Naive thymus-derived CD4-positive, alpha-beta T cell (primary cell): ENCODE measurements at regions not wholly inside any gene's neighbourhood (a gene's known extent, or its start where the extent isn't known, plus 50 kb on each side); places are given as distances from the start of the nearest gene placed in this dataset.

Experiments used
- ATAC-seq: fragments of 150-1000 bp; cut with Tn5 transposase; 2 replicates; pipeline ENCODE4 v1.10.0; 2021; ENCODE audit warnings: mild to moderate bottlenecking, moderate library complexity
- CTCF ChIA-PET: fragments of 350-600 bp; sonication (Branson Sonifier 250); formaldehyde crosslinking; loops from one replicate; lab custom pipeline; 2021; ENCODE audit warnings: antibody characterized with exemption; lab: Charles Lee
- POLR2A ChIA-PET: fragments of 350-600 bp; sonication (Branson Sonifier 250); formaldehyde crosslinking; loops from one replicate; lab custom pipeline; 2021; ENCODE audit warnings: antibody characterized with exemption, inconsistent platforms; lab: Charles Lee
- DNase-seq, 9 donors: peaks; one replicate each; pipeline versions ENCODE4 v3.0.0 to v3.0.0-alpha.2; 2020 to 2022; ENCODE audit warnings: mixed read lengths in 1 of 9
- H3K27ac ChIP-seq: one replicate; pipeline ENCODE4 v1.7.0; 2013; ENCODE audit warnings: mild to moderate bottlenecking, low read depth, low read length, moderate library complexity
- H3K27me3 ChIP-seq, 2 donors: one replicate each; pipeline ENCODE4 v1.7.0; 2013; ENCODE audit warnings: low read length in 2 of 2, mild to moderate bottlenecking in 2 of 2, moderate library complexity in 2 of 2; ENCODE audit not compliant: control insufficient read depth in 2 of 2, insufficient read depth in 2 of 2
- H3K36me3 ChIP-seq, 3 experiments: 1 replicate in 2 of 3; 2 replicates in 1 of 3; pipeline ENCODE4 v1.7.0; 2013; ENCODE audit warnings: low read length in 3 of 3, mild to moderate bottlenecking in 3 of 3, moderate library complexity in 1 of 3; ENCODE audit not compliant: insufficient read depth in 3 of 3, control insufficient read depth in 2 of 3
- H3K4me1 ChIP-seq, 2 donors: one replicate each; pipeline ENCODE4 v1.7.0; 2013; ENCODE audit warnings: low read length in 2 of 2, mild to moderate bottlenecking in 2 of 2, moderate library complexity in 1 of 2; ENCODE audit not compliant: control insufficient read depth in 2 of 2, insufficient read depth in 2 of 2
- H3K4me3 ChIP-seq: 2 replicates; pipeline ENCODE4 v1.7.0; 2013; ENCODE audit warnings: mild to moderate bottlenecking, low read length
- H3K9me3 ChIP-seq, 3 experiments: 1 replicate in 2 of 3; 2 replicates in 1 of 3; pipeline ENCODE4 v1.7.0; 2013; ENCODE audit warnings: low read length in 3 of 3; ENCODE audit not compliant: control insufficient read depth in 2 of 3
- H3K27ac Mint-ChIP-seq, 9 donors: one replicate each; pipeline ENCODE4 v1.8.0; 2020 to 2022; ENCODE audit warnings: mixed read lengths in 9 of 9, mild to moderate bottlenecking in 8 of 9, moderate library complexity in 5 of 9, inconsistent platforms in 2 of 9
- H3K27me3 Mint-ChIP-seq, 5 donors: one replicate each; pipeline ENCODE4 v1.8.0; 2021 to 2022; ENCODE audit warnings: mixed read lengths in 5 of 5, mild to moderate bottlenecking in 1 of 5
- H3K36me3 Mint-ChIP-seq, 5 donors: one replicate each; pipeline ENCODE4 v1.8.0; 2020 to 2022; ENCODE audit warnings: mixed read lengths in 5 of 5, mild to moderate bottlenecking in 3 of 5, inconsistent platforms in 1 of 5
- H3K4me1 Mint-ChIP-seq, 7 donors: one replicate each; pipeline ENCODE4 v1.8.0; 2020 to 2022; ENCODE audit warnings: mixed read lengths in 7 of 7, mild to moderate bottlenecking in 3 of 7, inconsistent platforms in 1 of 7
- H3K4me3 Mint-ChIP-seq, 10 donors: one replicate each; pipeline ENCODE4 v1.8.0; 2020 to 2022; ENCODE audit warnings: mild to moderate bottlenecking in 10 of 10, mixed read lengths in 10 of 10, moderate library complexity in 6 of 10, inconsistent platforms in 2 of 10
- H3K9me3 Mint-ChIP-seq, 11 donors: one replicate each; pipeline ENCODE4 v1.8.0; 2020 to 2022; ENCODE audit warnings: mixed read lengths in 11 of 11, mild to moderate bottlenecking in 4 of 11, inconsistent platforms in 1 of 11, moderate library complexity in 1 of 11
- intact Hi-C, 2 donors: fragments of 100-400 bp; cut with micrococcal nuclease; formaldehyde crosslinking; loops; one replicate each; pipeline ENCODE4 v1.15.1; 2023

DNA sequence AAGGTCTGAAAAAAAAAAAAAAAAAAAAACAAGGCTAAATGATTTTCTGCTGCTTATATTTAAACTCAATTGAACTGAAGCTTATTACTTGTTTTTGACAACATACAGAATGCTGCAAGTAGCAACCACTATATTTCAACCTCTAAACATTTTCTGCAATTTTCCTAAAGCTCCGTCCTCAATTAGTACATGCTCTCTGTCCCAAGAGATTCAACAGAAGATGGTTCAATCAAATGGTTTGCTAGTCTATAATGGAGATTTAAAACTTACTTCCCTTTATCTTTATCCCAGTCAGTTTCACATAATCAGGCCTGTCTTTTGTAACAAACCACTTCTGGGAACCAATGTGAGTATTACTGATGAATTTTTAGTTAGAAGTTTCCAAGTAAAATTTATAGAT is 485.1 kb upstream of the CDH7 start:
- Histone ChIP-seq H3K36me3 (no peaks in the 10 kb centered on the region), H3K27me3 (no peaks in the 10 kb centered on the region), H3K27ac (no peak overlapping the region), H3K9me3 (no peaks in the 10 kb centered on the region), H3K4me3 (no peak overlapping the region), H3K4me1 (no peaks in the 10 kb centered on the region)
- H3K4me1 Mint-ChIP-seq, result no peaks in the 10 kb centered on the region
- no peak for ATAC-seq
- H3K27me3 Mint-ChIP-seq, result no peaks in the 10 kb centered on the region
- no peaks in the 10 kb centered on the region for H3K36me3 Mint-ChIP-seq
- intact Hi-C loops, result no loop called here
- no peak overlapping the region for H3K4me3 Mint-ChIP-seq
- peaks cover 0 to 34% (median 4%) of the 10 kb centered on the region in 11 donors for H3K9me3 Mint-ChIP-seq
- POLR2A ChIA-PET, result no interaction called here
- CTCF ChIA-PET, result no interaction called here
- no peak for DNase-seq
- no peak overlapping the region for H3K27ac Mint-ChIP-seq

DNA sequence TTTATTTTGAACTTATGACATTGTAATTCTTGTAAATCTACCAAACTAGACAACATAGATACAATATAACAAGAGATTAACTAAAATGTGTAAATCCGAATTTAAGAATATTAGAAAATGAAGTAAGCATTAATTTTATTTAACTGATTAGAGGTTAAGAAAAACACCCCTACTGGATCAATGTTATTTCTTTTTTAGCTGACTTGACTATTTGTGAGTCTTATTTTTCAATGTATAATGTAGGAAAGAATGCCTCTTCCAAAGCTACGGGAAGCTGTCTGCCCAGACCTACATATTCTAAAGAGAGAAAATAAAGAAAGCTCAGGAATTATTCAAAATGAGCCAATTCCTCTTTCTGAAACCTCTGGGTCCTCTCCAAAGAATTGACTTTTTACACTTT is 490.8 kb upstream of the CDH7 start:
- no peak overlapping the region for H3K27ac ChIP-seq
- ChIA-PET POLR2A (no interaction called here), CTCF (no interaction called here)
- no peak for DNase-seq
- H3K9me3 ChIP-seq, result no peaks in the 10 kb centered on the region
- Mint-ChIP-seq H3K4me1 (no peaks in the 10 kb centered on the region), H3K27ac (no peak overlapping the region), H3K27me3 (no peaks in the 10 kb centered on the region), H3K4me3 (no peak overlapping the region), H3K9me3 (peaks cover 0 to 26% (median 4%) of the 10 kb centered on the region in 11 donors), H3K36me3 (no peaks in the 10 kb centered on the region)
- no peaks in the 10 kb centered on the region for H3K36me3 ChIP-seq
- no peaks in the 10 kb centered on the region for H3K27me3 ChIP-seq
- H3K4me3 ChIP-seq, result no peak overlapping the region
- no peaks in the 10 kb centered on the region for H3K4me1 ChIP-seq
- intact Hi-C loops, result no loop called here
- no peak for ATAC-seq

DNA sequence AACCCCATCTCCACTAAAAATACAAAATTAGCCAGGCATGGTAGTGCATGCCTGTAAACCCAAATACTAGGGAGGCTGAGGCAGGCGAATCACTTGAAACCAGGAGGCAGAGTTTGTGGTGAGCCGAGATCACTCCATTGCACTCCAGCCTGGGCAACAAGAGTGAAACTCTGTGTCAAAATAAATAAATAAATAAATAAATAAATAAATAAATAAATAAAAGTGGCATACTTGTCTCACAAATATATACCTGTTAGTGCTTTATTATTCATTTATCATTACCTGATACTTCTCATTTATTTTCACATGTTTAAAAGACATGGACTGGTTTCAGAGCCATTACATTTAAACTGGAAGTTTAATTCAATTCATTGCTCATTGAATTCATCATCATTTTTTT is 491.4 kb upstream of the CDH7 start:
- no peak for ATAC-seq
- H3K36me3 ChIP-seq, result no peaks in the 10 kb centered on the region
- H3K4me3 Mint-ChIP-seq, result no peak overlapping the region
- H3K27ac Mint-ChIP-seq, result no peak overlapping the region
- POLR2A ChIA-PET, result no interaction called here
- no peaks in the 10 kb centered on the region for H3K4me1 Mint-ChIP-seq
- no peaks in the 10 kb centered on the region for H3K36me3 Mint-ChIP-seq
- no peak overlapping the region for H3K4me3 ChIP-seq
- no peaks in the 10 kb centered on the region for H3K27me3 Mint-ChIP-seq
- no peak for DNase-seq
- no peaks in the 10 kb centered on the region for H3K4me1 ChIP-seq
- no peaks in the 10 kb centered on the region for H3K9me3 ChIP-seq
- CTCF ChIA-PET, result no interaction called here
- peaks cover 0 to 23% (median 3%) of the 10 kb centered on the region in 11 donors for H3K9me3 Mint-ChIP-seq
- no peak overlapping the region for H3K27ac ChIP-seq
- H3K27me3 ChIP-seq, result no peaks in the 10 kb centered on the region
- intact Hi-C loops, result no loop called here

DNA sequence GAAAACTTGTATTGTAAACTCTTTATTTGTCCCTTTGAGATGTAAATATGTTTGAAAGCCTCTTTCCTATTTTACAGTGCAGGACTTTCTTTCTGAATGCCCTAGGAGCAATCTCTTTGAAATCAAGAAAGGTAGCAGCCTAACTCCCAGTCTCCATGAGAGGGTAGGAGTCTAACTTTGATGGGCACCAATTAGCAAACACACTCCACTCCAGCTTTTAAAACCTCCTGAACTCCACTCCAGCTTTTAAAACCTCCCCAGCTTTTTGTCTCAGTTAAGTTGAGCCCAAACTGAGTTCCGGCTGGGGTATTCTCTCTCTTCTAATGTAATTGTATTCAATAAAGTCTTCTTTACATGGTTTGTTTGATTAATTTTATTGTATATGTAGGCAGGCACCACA is 493.7 kb upstream of the CDH7 start:
- Mint-ChIP-seq H3K9me3 (peaks cover 0 to 15% (median 3%) of the 10 kb centered on the region in 11 donors), H3K4me3 (no peak overlapping the region), H3K4me1 (no peaks in the 10 kb centered on the region), H3K27me3 (no peaks in the 10 kb centered on the region), H3K27ac (no peak overlapping the region), H3K36me3 (no peaks in the 10 kb centered on the region)
- no peak overlapping the region for H3K27ac ChIP-seq
- ATAC-seq (no peak), DNase-seq (no peak)
- no peaks in the 10 kb centered on the region for H3K4me1 ChIP-seq
- intact Hi-C loops, result no loop called here
- H3K4me3 ChIP-seq, result no peak overlapping the region
- no peaks in the 10 kb centered on the region for H3K36me3 ChIP-seq
- ChIA-PET POLR2A (no interaction called here), CTCF (no interaction called here)
- no peaks in the 10 kb centered on the region for H3K27me3 ChIP-seq
- H3K9me3 ChIP-seq, result no peaks in the 10 kb centered on the region

DNA sequence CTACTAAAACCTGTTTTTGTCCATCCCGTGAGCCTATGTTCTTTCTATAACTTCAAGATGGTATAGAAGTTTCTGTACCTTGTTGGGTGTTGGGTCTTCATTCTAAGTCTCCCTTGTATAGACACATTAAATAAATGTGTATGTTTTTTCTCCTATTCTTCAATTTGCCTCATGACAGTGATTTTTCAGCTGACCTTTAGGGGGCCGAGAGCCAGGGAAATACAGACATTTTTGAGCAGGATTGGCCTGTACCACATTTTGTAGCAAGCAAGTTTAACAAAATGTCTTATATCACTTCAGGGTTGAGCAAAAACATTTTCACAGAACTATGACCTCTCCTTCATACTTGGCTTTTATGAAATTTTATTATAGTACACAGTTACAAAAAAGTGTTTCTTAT is 495.4 kb upstream of the CDH7 start:
- Mint-ChIP-seq H3K4me3 (no peak overlapping the region), H3K4me1 (no peaks in the 10 kb centered on the region), H3K9me3 (peaks cover 0 to 15% (median 3%) of the 10 kb centered on the region in 11 donors), H3K27me3 (no peaks in the 10 kb centered on the region), H3K27ac (no peak overlapping the region), H3K36me3 (no peaks in the 10 kb centered on the region)
- Histone ChIP-seq H3K27ac (no peak overlapping the region), H3K36me3 (no peaks in the 10 kb centered on the region), H3K4me3 (no peak overlapping the region), H3K9me3 (no peaks in the 10 kb centered on the region), H3K4me1 (no peaks in the 10 kb centered on the region), H3K27me3 (no peaks in the 10 kb centered on the region)
- intact Hi-C loops, result no loop called here
- ATAC-seq (no peak), DNase-seq (no peak)
- CTCF ChIA-PET, result no interaction called here
- POLR2A ChIA-PET, result no interaction called here

DNA sequence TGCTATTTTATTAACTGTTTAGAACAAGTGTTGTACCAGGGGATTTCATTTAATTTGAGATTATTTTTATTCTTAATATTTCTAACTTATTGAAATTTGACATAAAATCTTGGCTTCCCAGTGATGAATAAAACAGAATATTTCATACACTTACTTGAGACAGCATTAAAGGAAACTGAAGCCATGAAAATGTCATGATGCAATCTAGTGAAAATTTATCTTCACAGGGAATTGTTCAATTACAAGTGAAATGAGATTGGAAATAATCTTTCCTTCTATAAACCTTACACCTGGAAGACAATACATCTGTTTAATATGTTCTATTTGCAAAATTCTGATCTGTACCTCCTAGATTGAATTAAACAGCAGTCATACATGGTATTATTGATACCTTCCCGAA is 511.0 kb upstream of the CDH7 start:
- ChIA-PET POLR2A (no interaction called here), CTCF (no interaction called here)
- H3K27ac ChIP-seq, result no peak overlapping the region
- Mint-ChIP-seq H3K4me1 (no peaks in the 10 kb centered on the region), H3K27ac (no peak overlapping the region), H3K4me3 (no peak overlapping the region), H3K36me3 (no peaks in the 10 kb centered on the region), H3K9me3 (peaks cover 0 to 16% (median 4%) of the 10 kb centered on the region in 11 donors), H3K27me3 (no peaks in the 10 kb centered on the region)
- H3K27me3 ChIP-seq, result no peaks in the 10 kb centered on the region
- H3K4me1 ChIP-seq, result no peaks in the 10 kb centered on the region
- no peak overlapping the region for H3K4me3 ChIP-seq
- DNase-seq (no peak), ATAC-seq (no peak)
- no peaks in the 10 kb centered on the region for H3K9me3 ChIP-seq
- intact Hi-C loops, result no loop called here
- no peaks in the 10 kb centered on the region for H3K36me3 ChIP-seq

DNA sequence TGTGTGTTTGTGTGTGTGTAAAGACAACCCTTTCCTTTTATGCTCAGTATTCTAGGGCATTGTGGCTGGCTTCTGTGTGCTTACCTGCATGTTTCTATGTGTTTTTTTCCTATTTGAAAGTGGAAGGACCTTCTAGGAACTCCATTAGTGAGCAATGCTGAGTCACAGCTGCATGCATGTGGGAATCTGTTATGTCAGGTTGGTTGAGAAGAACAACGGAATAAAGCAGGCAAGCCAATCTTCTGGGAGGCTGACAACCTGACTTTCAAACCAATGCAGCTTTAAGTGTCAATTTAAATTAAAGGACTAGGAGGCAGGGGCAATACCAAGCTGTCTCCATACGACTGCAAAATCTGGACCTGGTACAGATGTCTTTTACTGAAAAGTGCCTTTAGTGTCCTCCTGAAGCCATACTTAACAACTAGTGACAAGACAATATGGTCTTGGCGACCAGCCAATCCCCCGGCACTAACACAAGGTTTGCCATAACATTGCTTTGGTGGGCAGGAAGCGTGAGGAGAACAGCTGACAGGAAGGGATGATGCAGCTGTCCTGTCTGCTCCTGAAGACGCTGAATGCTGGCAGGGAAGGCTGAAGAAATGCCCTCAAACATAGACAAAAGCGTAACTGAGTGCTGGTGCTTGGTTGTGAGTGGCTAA is 514.7 kb upstream of the CDH7 start:
- ChIA-PET CTCF (no interaction called here), POLR2A (no interaction called here)
- intact Hi-C loops, result no loop called here
- no peak for DNase-seq
- Mint-ChIP-seq H3K27ac (no peak overlapping the region), H3K4me1 (no peaks in the 10 kb centered on the region), H3K9me3 (peaks cover 0 to 16% (median 5%) of the 10 kb centered on the region in 11 donors), H3K36me3 (no peaks in the 10 kb centered on the region), H3K4me3 (no peak overlapping the region), H3K27me3 (no peaks in the 10 kb centered on the region)
- Histone ChIP-seq H3K27me3 (no peaks in the 10 kb centered on the region), H3K27ac (no peak overlapping the region), H3K4me1 (no peaks in the 10 kb centered on the region), H3K36me3 (no peaks in the 10 kb centered on the region), H3K9me3 (no peaks in the 10 kb centered on the region), H3K4me3 (no peak overlapping the region)
- no peak for ATAC-seq
